ENCODE measurements at regions not wholly inside any gene's neighbourhood (a gene's known extent, or its start where the extent isn't known, plus 50 kb on each side); places are given as distances from the start of the nearest gene placed in this dataset.

- TF ChIP-seq, protein P1, sequence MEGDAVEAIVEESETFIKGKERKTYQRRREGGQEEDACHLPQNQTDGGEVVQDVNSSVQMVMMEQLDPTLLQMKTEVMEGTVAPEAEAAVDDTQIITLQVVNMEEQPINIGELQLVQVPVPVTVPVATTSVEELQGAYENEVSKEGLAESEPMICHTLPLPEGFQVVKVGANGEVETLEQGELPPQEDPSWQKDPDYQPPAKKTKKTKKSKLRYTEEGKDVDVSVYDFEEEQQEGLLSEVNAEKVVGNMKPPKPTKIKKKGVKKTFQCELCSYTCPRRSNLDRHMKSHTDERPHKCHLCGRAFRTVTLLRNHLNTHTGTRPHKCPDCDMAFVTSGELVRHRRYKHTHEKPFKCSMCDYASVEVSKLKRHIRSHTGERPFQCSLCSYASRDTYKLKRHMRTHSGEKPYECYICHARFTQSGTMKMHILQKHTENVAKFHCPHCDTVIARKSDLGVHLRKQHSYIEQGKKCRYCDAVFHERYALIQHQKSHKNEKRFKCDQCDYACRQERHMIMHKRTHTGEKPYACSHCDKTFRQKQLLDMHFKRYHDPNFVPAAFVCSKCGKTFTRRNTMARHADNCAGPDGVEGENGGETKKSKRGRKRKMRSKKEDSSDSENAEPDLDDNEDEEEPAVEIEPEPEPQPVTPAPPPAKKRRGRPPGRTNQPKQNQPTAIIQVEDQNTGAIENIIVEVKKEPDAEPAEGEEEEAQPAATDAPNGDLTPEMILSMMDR (IDR thresholded peaks at IDR 0.05): no peak
- TF ChIP-seq POLR2A (IDR thresholded peaks at IDR 0.05): no peak
- TF ChIP-seq POLR2AphosphoS5 (IDR thresholded peaks at IDR 0.05; ENCODE audit: insufficient read depth in 1 of 2, low read depth in 1 of 2): no peak
Observed at GRCh38 chr1:222941425-222941824, 126.6 kb downstream of the DISP1 start.

All from vagina (tissue), 2 donors.